GM12875 (cell line): ENCODE measurements at regions not wholly inside any gene's neighbourhood (a gene's known extent, or its start where the extent isn't known, plus 50 kb on each side); places are given as distances from the start of the nearest gene placed in this dataset.
A peak's percentile ranks its signal among the peaks of the same experiment; 100 is the strongest.

Experiments
- H3K4me3 ChIP-seq: one replicate; pipeline ENCODE4 v1.5.1; 2011; ENCODE audit warnings: low read depth, low read length, control low read depth
- TF ChIP-seq, protein P1 (sequence below): IDR thresholded peaks from 2 replicates; pipeline ENCODE4 v1.5.1; 2011; ENCODE audit warnings: low read depth, mild to moderate bottlenecking, control low read depth, inconsistent platforms, low read length, moderate library complexity, borderline replicate concordance; ENCODE audit not compliant: insufficient read depth

DNA sequence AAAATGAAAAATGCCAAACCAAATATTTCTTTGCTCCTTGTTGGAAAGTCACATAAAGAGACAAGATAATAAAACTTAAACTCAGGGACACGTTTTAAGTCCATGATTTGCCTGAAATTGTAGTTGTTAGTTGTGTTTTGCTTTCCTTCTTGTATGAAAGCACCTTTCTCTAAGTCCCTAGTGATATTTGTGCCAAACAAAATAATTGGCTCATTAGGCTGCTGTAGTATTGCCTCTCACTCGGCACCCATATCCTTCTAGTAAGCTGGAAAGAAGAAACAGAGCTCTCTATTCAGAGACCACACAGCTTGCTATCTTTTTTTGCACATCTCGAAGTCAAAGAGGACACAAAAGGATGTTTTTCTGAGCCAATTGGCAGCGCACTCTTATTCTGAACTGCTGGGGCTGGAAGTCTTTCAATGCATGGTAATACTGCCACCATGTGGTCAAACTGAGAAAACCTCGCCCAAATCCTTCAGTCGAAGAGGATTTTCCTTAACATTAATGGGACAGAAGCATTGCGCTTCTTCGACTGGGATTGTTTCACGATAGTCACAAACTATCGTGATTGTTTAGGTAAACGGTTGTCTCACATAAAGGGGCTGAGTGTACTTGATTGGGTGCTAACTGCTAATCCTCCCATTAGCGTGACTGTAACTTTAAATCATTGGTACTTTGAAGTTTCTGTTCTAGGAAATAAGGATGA is 571.9 kb upstream of the LCORL start:
- TF ChIP-seq, protein P1, sequence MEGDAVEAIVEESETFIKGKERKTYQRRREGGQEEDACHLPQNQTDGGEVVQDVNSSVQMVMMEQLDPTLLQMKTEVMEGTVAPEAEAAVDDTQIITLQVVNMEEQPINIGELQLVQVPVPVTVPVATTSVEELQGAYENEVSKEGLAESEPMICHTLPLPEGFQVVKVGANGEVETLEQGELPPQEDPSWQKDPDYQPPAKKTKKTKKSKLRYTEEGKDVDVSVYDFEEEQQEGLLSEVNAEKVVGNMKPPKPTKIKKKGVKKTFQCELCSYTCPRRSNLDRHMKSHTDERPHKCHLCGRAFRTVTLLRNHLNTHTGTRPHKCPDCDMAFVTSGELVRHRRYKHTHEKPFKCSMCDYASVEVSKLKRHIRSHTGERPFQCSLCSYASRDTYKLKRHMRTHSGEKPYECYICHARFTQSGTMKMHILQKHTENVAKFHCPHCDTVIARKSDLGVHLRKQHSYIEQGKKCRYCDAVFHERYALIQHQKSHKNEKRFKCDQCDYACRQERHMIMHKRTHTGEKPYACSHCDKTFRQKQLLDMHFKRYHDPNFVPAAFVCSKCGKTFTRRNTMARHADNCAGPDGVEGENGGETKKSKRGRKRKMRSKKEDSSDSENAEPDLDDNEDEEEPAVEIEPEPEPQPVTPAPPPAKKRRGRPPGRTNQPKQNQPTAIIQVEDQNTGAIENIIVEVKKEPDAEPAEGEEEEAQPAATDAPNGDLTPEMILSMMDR = peak; percentile 62; the same call in 1 of the 2 replicates
- no peak overlapping the region for H3K4me3 ChIP-seq

DNA sequence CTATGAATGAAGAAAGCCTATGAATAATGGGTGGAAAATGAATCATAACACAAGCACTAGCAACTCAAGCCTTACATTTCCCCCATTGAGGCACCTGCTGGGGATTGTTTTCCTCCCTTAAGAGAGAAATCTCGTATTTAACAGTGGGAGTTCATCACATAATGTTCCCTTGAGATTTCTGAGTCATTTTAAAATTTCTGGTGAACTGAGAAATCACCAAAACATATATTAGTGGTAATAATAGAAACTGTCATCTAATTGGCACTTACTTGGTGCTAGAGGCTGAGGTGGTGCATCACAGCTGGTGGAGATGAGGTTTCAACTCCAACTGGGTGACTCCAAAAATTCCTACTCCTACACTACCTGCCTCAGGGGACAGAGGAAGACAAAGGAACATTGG is 561.3 kb upstream of the LCORL start:
- H3K4me3 ChIP-seq = no peak overlapping the region
- TF ChIP-seq, protein P1 = no peak

DNA sequence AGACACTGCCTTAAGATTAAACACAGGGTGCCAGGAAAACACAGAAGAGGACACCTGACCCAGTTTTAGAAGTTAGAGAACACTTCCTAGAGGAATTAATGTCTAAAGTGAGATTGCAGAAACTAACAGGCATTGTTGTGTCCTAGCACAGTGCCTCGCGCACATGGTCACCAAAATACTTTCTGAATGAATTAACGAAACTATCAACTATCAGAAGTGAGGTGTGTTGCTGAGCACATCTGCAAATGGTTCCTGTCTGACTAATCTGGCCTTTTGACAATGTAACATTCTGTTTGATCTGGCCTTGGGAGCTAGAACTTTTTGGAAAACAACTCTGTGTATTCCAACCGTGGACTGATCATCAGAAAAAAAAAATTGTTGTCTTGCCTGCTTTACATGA is 556.8 kb upstream of the LCORL start:
- TF ChIP-seq, protein P1 = no peak
- no peak overlapping the region for H3K4me3 ChIP-seq

DNA sequence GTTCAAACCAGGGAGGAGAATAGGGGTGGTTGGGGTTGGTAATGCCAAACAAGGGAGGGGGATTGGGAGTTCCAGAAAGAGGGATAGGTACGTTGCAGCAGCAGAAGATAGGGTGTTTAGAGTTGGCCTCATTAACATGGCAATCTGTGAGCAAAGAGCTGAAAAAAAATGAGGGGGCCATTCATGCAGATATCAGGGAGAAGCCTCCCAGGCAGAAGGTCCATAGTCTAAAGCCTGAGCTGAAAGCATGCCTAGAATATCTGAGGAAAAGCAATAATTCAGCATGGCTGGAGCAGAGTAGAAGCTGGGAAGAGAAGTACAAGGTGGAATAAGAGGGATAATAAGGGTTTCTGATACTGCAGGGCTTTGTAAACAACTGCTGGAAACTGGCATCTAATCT is 550.9 kb upstream of the LCORL start:
- TF ChIP-seq, protein P1 = no peak

DNA sequence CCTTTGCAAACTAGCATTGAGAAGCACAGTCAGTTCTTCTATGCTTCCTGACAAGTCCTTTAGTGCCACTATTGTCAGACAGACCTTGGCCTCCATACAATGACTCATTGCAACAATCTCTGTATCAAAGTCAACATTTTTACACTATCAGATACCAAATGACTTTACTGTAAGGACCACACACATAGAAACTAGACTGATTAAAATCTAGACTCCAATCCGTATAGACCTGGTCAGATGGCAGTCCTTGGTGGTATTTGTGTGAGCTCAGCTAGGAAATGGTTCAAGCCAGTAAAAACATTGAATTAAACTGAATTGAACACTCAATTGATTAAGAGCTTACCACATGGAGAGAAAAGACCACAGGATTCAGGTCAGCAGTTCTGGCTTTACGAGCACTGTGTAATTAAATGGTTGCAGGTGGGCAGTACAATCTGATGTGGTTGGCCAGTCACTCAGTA is 549.8 kb upstream of the LCORL start:
- TF ChIP-seq, protein P1 = no peak
- H3K4me3 ChIP-seq = no peak overlapping the region

More for the DNA sequence above, 550.9 kb upstream of the LCORL start:
- no peak overlapping the region for H3K4me3 ChIP-seq

DNA sequence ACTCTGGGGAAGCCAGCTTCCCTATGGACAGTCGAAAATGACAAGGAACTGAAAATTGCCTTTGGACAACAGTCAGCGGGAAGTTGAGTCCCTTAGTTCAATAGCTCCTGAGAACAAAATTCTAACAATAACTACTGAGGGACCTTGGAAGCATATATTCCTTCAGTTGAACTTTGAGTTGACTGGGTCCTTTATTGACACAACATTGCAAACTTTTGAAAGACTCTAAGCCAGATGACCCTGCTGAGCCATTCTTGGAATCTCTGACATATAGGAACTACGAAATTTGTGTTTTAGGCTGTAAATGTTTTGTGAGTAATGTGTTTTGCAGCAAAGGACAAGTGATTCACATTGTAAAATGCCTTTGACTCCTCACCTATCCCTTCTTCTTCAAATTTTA is 548.8 kb upstream of the LCORL start:
- TF ChIP-seq, protein P1 = no peak
- no peak overlapping the region for H3K4me3 ChIP-seq

DNA sequence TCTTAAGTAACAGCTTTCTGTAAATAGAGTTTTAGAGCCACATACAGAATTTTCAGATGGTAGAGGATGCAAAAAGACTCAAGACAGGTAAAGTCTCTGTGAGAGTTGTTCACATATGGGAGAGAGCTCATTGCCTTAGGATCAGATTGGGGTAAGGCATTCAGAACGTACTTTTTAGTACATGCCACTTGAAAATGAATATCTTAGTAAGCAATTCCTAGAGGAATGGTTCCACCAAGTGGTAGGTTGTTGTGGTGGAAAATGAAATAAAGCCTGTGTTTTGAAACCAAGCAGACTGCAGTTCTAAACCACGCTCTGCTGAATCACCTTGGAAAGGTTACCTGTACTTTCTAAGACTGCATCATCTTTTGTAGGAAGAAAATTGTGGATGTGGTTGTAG is 547.0 kb upstream of the LCORL start:
- TF ChIP-seq, protein P1 = no peak
- no peak overlapping the region for H3K4me3 ChIP-seq
